ENCODE measurements at regions not wholly inside any gene's neighbourhood (a gene's known extent, or its start where the extent isn't known, plus 50 kb on each side); places are given as distances from the start of the nearest gene placed in this dataset.
A peak's percentile ranks its signal among the peaks of the same experiment; 100 is the strongest.

- H2AFZ ChIP-seq (ENCODE audit: low read depth, low read length, poor library complexity, severe bottlenecking): no peak overlapping the region
- H3K4me3 ChIP-seq (replicated peaks in 1 of 2; ENCODE audit: low read depth in 1 of 2, low read length in 2 of 2): no peak overlapping the region
- H3K79me2 ChIP-seq (ENCODE audit: insufficient read depth, low read length): no peaks in the 10 kb centered on the region
- peaks cover 9 to 10% of the 10 kb centered on the region in 2 experiments; a peak in 2 of 4 replicates for H3K9me3 ChIP-seq (ENCODE audit: control insufficient read depth in 1 of 2, insufficient read depth in 1 of 2, low read depth in 1 of 2, low read length in 2 of 2)
- no peaks in the 10 kb centered on the region for H3K36me3 ChIP-seq (ENCODE audit: control insufficient read depth in 1 of 2, insufficient read depth in 2 of 2, low read length in 2 of 2)
- no peaks in the 10 kb centered on the region for H3K9me2 ChIP-seq (ENCODE audit: insufficient read depth)
- H3K27me3 ChIP-seq (ENCODE audit: insufficient read depth, low read length): no peaks in the 10 kb centered on the region
- no peak overlapping the region for H3K9ac ChIP-seq (ENCODE audit: low read length)
- H4K20me1 ChIP-seq (ENCODE audit: insufficient read depth): no peaks in the 10 kb centered on the region
- H3K27ac ChIP-seq (ENCODE audit: low read depth, low read length): no peak overlapping the region
- BruUV-seq (replicated peaks): no TSS peak
- POLR2A ChIA-PET: no interaction called here
- TF ChIP-seq CEBPB (IDR thresholded peaks at IDR 0.05; ENCODE audit: low read depth): no peak
- TF ChIP-seq FOSL1 (IDR thresholded peaks at IDR 0.05; ENCODE audit: low read depth): no peak
- no peak for TF ChIP-seq ZNF274 (IDR thresholded peaks at IDR 0.05; ENCODE audit: low read depth, low read length)
- TF ChIP-seq TCF7L2 (IDR thresholded peaks at IDR 0.05; ENCODE audit: borderline replicate concordance, extremely low read depth, insufficient read depth, insufficient read length): peak; percentile 42
- RAD21 ChIA-PET (ENCODE audit: low non-redundant PET in 1 of 2, low total read pairs in 2 of 2, uncharacterized antibody in 2 of 2, unreplicated experiment in 2 of 2): no interaction called here
- intact Hi-C loops (cut with micrococcal nuclease): no loop called here
- CTCF ChIA-PET: no interaction called here
- no peaks in the 10 kb centered on the region for H3K4me1 ChIP-seq (ENCODE audit: control insufficient read depth in 1 of 2, insufficient read depth in 2 of 2, low read length in 2 of 2)
- DNase-seq (ENCODE audit: low read depth, low spot score) (no peak), ATAC-seq (no peak)
- H3K4me2 ChIP-seq (ENCODE audit: low read length): no peak overlapping the region
Observed at GRCh38 chr10:10872035-10872673, 145.5 kb upstream of the CELF2 start.

GRCh38 chr10:10872764-10873163 lies 144.9 kb upstream of the CELF2 start:
- Histone ChIP-seq H3K36me3 (ENCODE audit: control insufficient read depth in 1 of 2, insufficient read depth in 2 of 2, low read length in 2 of 2) (no peaks in the 10 kb centered on the region), H2AFZ (ENCODE audit: low read depth, low read length, poor library complexity, severe bottlenecking) (no peak overlapping the region), H3K27ac (ENCODE audit: low read depth, low read length) (no peak overlapping the region), H3K4me1 (ENCODE audit: control insufficient read depth in 1 of 2, insufficient read depth in 2 of 2, low read length in 2 of 2) (no peaks in the 10 kb centered on the region), H3K9me2 (ENCODE audit: insufficient read depth) (no peaks in the 10 kb centered on the region), H4K20me1 (ENCODE audit: insufficient read depth) (no peaks in the 10 kb centered on the region), H3K4me2 (ENCODE audit: low read length) (no peak overlapping the region), H3K79me2 (ENCODE audit: insufficient read depth, low read length) (no peaks in the 10 kb centered on the region), H3K9ac (ENCODE audit: low read length) (no peak overlapping the region), H3K4me3 (replicated peaks in 1 of 2; ENCODE audit: low read depth in 1 of 2, low read length in 2 of 2) (no peak overlapping the region), H3K9me3 (ENCODE audit: control insufficient read depth in 1 of 2, insufficient read depth in 1 of 2, low read depth in 1 of 2, low read length in 2 of 2) (peaks cover 7% of the 10 kb centered on the region in 2 experiments; a peak in 2 of 4 replicates), H3K27me3 (ENCODE audit: insufficient read depth, low read length) (no peaks in the 10 kb centered on the region)
- ATAC-seq (no peak), DNase-seq (ENCODE audit: low read depth, low spot score) (no peak)
- no peak for TF ChIP-seq SRF (IDR thresholded peaks at IDR 0.05; ENCODE audit: low read depth)
- TF ChIP-seq, protein P1, sequence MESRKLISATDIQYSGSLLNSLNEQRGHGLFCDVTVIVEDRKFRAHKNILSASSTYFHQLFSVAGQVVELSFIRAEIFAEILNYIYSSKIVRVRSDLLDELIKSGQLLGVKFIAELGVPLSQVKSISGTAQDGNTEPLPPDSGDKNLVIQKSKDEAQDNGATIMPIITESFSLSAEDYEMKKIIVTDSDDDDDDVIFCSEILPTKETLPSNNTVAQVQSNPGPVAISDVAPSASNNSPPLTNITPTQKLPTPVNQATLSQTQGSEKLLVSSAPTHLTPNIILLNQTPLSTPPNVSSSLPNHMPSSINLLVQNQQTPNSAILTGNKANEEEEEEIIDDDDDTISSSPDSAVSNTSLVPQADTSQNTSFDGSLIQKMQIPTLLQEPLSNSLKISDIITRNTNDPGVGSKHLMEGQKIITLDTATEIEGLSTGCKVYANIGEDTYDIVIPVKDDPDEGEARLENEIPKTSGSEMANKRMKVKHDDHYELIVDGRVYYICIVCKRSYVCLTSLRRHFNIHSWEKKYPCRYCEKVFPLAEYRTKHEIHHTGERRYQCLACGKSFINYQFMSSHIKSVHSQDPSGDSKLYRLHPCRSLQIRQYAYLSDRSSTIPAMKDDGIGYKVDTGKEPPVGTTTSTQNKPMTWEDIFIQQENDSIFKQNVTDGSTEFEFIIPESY (IDR thresholded peaks at IDR 0.05; ENCODE audit: extremely low read depth, insufficient replicate concordance, low read length): no peak
- intact Hi-C loops (cut with micrococcal nuclease): no loop called here
- RAD21 ChIA-PET (ENCODE audit: low non-redundant PET in 1 of 2, low total read pairs in 2 of 2, uncharacterized antibody in 2 of 2, unreplicated experiment in 2 of 2): no interaction called here
- POLR2A ChIA-PET: no interaction called here
- CTCF ChIA-PET: no interaction called here
- BruUV-seq (replicated peaks): no TSS peak

Measured in HCT116 (cell line).